Hindlimb muscle (tissue), 1 donor: ENCODE measurements at regions not wholly inside any gene's neighbourhood (a gene's known extent, or its start where the extent isn't known, plus 50 kb on each side); places are given as distances from the start of the nearest gene placed in this dataset.
"Not testable (repeated sequence)": the region's sequence is repeated elsewhere in the genome, so short reads cannot be mapped to it uniquely, and the experiment has no call there.

Source experiments
- DNase-seq: peaks from one replicate; pipeline ENCODE4 v3.0.0-alpha.2; 2013

DNA sequence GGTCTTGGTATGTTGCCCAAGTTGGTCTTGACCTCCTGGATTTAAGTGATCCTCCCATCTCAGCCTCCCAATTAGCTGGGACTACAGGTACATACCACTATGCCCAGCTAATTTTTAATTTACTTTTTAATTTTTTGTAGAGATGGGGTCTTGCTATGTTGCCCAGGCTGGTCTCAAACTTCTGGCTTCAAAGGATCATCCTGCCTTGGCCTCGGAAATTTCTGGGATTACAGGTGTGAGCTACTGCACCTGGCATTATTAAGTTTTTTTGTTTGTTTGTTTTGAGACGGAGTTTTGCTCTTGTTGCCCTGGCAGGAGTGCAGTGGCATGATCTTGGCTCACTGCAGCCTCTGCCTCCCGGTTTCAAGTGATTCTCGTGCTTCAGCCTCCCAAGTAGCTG is 195.7 kb upstream of the HAAO start:
- DNase-seq, result not testable (repeated sequence)

DNA sequence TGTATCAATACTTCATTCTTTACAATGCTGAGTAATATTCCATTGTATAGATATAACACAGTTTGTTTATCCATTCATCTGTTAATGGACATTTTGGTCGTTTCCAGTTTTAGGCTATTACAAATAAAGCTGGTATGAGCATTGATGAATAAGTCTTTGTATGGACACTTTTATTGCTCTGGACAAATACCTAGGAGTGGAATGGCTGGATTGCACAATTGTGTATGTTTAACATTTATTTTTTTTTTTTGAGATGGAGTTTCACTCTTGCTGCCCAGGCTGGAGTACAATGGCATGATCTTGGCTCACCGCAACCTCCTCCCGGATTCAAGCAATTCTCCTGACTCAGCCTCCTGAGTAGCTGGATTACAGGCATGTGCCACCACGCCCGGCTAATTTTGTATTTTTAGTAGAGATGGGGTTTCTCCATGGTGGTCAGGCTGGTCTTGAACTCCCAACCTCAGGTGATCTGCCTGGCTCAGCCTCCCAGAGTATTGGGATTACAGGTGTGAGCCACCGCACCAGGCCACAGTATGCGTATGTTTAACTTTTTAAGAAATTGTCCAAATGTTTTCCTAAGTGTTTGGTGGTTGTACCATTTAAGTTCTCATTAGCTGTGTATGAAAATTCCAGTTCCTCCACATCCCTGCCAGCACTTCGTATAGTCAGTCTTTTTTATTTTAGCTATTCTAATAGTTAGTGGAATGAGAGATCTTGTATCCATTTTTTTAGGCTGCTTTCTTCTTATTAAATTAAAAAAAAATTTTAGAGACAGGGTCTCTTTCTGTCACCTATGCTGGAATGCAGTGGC is 194.9 kb upstream of the HAAO start:
- DNase-seq, result no peak

DNA sequence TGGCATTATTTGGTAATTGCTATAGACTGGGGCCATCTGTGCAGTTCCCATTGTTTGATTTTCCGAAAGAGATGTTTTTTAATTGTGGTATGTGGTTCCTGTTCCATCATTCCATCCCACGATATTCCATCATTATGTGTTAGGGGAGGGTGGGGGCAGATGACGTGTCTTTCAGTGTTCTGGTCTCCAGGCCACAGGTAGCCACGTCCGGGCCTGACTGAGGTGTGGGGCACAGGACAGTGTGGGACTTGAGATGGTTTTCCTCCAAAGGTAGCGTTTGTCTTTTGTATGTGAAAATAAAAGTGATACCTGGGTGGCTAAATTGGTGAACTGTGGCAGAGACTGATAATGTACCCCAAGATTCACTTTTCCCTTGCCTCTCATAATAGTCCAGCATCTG is 192.2 kb upstream of the HAAO start:
- no peak for DNase-seq

DNA sequence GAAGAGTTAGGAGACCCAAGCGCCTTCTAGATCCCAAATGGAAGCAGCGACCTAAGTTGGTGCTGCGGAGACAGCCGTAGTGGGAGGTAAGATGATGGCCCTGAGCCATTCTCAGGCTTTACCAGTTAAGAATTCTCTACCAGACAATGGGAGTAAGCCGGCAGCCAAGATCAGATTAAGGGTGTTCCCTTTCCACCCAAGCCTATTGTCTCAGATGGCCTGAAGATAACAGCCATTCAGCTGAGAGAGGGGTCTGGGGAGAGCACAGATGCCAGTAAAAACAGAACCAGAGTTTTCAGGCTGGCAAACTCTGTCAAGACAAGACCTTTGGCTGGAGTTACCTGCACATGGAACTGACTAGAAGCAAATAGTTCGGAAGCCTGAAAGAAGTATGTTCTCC is 191.7 kb upstream of the HAAO start:
- no peak for DNase-seq

GRCh38 chr2:42980764-42981416 is 188.5 kb upstream of the HAAO start:
- no peak for DNase-seq

DNA sequence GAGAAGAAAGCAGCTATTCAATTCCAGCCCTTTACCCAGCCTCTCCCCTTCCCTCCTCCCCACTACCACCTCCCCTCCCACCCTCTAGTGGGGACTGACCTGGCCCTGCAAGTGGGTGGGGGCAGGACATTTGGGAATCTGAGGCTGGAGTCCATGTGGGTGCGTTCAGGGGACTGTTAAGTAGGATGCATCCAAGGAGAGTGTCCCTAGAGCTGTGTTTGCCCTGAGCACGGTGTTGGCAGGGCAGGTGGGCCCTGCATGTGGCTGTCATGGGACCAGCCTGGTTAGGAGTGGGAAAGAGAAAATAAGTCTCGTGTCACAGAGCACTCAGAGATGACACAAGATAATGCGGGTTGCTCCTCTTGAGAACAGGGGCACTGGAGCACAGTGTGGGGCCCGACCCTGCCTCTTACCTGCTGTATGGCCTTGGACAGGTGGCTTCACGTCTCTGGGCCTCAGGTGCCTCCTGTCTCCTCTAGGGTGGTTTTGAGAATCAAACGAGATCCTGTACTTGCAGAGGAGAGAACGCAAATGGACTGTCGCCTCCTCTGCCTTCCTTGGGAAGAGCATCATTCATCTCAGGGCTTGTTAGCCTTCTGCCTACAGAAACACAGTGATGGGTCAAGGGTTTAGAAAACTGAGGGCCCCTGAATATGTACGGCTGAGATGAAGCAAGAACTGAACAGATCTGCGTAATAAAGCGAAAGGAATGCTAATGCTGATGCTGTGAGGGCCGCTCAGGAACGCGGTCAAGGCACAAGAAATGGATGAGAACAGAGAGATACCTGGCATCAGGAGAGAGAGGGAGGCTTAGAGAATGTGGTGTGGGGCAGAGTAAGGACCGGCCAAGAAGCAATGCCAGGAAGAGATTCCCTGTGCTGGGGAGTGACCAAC is 187.7 kb upstream of the HAAO start:
- DNase-seq, result no peak

- no peak for DNase-seq
These were observed 187.1 kb upstream of the HAAO start for GRCh38 chr2:42979416-42979869.

DNA sequence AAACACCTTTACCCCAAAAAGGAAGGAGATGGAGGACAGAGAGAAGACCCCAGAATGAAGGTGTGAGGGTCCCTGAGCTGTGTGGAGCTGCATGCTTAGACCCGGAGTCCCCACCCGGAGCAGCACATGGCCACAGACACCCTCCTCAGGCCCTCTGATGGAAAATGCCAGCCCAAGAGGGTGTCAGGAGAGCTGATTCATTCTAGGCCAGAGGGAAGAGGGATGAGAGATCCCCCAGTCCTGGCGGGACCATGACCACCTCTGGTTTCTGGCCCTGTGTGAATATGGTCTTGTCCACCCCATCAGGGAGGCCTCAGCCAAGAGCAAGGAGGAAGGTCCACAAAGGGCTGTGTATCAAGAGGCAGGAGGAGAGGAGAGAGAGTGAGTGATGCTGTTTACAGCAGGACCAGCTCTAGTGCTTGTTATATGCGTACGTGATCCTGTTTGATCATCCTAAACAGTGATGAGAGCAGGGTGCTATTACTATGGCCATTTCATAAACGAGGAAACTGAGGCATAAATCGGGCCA is 186.6 kb upstream of the HAAO start:
- DNase-seq, result no peak

DNA sequence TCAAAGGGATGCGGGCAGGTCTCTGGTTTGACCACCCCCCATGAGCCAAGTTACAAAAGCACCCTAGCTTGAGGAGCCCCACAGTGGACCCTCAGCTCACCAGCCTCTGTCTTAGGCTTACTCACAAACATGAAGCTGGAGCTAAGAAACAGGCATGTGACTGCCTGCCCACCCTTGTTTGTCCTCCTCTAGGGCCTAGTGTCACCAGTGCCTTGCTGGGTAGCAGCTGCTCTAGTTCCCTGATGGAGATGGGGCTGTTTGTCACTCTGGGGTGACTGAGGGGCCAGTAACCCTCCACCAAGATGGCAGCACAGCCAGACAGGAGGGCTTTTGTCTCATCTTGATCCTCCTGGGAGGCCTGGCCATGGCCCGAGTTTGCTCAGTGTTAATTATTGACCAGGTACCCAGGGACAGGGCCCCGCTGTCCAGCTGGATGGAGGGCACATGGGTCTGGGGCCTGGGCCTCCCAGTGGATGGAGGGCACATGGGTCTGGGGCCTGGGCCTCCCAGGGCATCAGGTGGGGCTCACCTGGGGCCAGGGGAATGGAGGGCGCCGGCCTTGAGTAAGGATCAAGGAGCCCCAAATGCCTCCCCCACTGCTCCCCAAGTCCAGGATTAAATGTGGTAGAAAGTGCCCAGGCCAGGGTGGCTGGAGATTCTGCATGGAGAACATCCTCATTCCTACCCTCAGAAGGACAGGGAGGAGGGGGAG is 185.9 kb upstream of the HAAO start:
- no peak for DNase-seq

- no peak for DNase-seq
These were observed 185.1 kb upstream of the HAAO start for GRCh38 chr2:42977270-42978174.

DNA sequence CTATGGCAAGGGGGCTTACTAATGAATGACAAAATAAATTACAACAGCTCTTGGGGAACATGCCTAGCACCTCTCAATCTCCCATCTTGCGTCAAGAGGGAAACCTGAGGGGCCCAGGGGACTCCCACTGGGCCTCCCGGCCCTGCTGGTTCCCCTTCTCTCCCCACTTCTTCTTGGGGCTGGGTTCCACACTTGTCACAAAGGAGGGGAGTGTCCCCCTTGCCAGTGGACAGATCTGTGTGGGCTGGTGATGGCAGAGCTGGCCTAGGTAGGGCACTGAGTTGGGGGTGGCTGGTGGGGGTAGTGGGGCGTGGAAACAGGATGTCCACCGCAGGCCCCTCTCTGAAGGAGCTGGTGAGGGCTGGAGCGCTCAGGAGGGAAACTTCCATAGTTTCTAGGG is 184.0 kb upstream of the HAAO start:
- DNase-seq, result no peak

- DNase-seq, result peak; percentile 83
These were observed 182.6 kb upstream of the HAAO start for GRCh38 chr2:42974721-42975717.

- no peak for DNase-seq
These were observed 181.9 kb upstream of the HAAO start for GRCh38 chr2:42974169-42974720.

GRCh38 chr2:42973726-42974125 is 181.3 kb upstream of the HAAO start:
- no peak for DNase-seq

DNA sequence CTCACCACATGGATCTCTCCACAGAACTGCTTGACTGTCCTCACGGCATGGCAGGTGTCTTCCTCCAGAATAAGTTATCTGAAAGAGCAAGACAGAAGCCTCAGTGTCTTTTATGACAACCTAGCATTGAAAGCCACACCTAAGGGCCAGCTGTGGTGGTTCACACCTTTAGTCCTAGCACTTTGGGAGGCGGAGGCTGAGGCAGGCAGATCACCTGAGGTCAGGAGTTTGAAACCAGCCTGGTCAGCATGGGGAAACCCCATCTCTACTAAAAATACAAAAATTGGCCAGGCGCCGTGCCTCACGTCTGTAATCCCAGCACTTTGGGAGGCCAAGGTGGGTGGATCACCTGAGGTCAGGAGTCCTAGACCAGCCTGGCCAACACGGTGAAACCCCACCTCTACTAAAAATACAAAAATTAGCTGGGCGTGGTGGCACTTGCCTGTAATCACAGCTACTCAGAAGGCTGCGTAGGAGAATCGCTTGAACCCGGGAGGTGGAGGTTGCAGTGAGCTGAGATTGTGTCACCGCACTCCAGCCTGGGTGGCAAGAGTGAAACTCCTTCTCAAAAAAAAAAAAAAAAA is 180.6 kb upstream of the HAAO start:
- DNase-seq, result not testable (repeated sequence)

GRCh38 chr2:42971947-42972736 is 179.8 kb upstream of the HAAO start:
- DNase-seq, result no peak

DNA sequence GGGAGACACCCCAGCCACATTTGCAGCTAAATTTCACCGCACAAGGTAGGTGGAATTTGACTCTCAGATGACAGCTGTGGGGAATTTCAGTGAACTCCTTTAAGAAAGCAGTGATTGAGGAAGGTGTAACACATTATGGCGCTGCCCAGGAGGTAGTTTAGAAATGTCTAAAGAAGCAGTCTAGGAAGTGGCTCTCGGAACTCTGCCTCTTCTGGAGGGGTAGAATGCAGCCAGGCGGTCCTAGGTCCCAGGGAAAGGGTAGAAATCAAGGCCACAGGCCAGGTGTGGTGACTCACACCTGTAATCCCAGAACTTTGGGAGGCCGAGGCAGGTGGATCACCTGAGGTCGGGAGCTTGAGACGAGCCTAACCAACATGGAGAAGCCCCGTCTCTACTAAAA is 179.0 kb upstream of the HAAO start:
- no peak for DNase-seq

DNA sequence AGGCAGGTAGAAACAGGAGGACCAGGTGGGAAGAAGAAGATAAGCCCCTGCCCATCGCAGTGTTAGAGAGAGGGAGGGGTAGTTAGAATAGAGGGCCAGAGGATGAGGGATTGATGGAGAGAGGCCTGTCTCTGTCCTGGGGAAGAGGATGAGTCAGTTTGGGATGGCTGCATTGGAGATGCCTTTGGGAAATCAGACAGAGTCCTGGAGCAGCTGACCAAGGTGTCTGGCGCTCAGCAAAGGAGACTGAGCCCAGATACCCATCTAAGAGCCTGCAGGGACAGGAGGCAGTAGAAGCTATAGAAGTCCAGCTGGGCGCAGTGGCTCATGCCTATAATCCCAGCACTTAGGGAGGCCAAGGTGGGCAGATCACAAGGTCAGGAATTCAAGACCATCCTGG is 177.8 kb upstream of the HAAO start:
- DNase-seq, result no peak
